Liver (tissue), 8 donors: ENCODE measurements at regions not wholly inside any gene's neighbourhood (a gene's known extent, or its start where the extent isn't known, plus 50 kb on each side); places are given as distances from the start of the nearest gene placed in this dataset.

ENCODE experiments used
- DNase-seq: peaks from one replicate; pipeline ENCODE4 v3.0.0-alpha.2; 2017; ENCODE audit warnings: low spot score
- H3K27ac ChIP-seq, 2 donors: one replicate each; pipeline ENCODE4 v1.7.0; 2013; ENCODE audit warnings: inconsistent platforms in 2 of 2, low read length in 2 of 2, control low read depth in 1 of 2, low read depth in 1 of 2, mild to moderate bottlenecking in 1 of 2
- H3K27me3 ChIP-seq, 4 donors: one replicate each; pipeline versions ENCODE4 v1.6.1 to v1.7.0; 2013; ENCODE audit warnings: low read length in 3 of 4, inconsistent platforms in 1 of 4, mild to moderate bottlenecking in 1 of 4, moderate library complexity in 1 of 4; ENCODE audit not compliant: control insufficient read depth in 4 of 4, insufficient read depth in 4 of 4
- H3K36me3 ChIP-seq, 4 donors: one replicate each; pipeline versions ENCODE4 v1.6.1 to v1.7.0; 2013; ENCODE audit warnings: low read length in 3 of 4, mild to moderate bottlenecking in 3 of 4, low read depth in 1 of 4, moderate library complexity in 1 of 4; ENCODE audit not compliant: control insufficient read depth in 4 of 4, insufficient read depth in 3 of 4
- H3K4me1 ChIP-seq, 4 donors: one replicate each; pipeline versions ENCODE4 v1.6.1 to v1.7.0; 2013; ENCODE audit warnings: low read length in 3 of 4, mild to moderate bottlenecking in 3 of 4, moderate library complexity in 1 of 4; ENCODE audit not compliant: control insufficient read depth in 4 of 4, insufficient read depth in 4 of 4
- H3K4me3 ChIP-seq, 3 donors: one replicate each; pipeline versions ENCODE4 v1.6.1 to v1.7.0; 2013; ENCODE audit warnings: low read length in 3 of 3, control low read depth in 1 of 3, low read depth in 1 of 3, mild to moderate bottlenecking in 1 of 3
- H3K9ac ChIP-seq, 2 donors: one replicate each; pipeline ENCODE4 v1.7.0; 2013; ENCODE audit warnings: low read length in 2 of 2, mild to moderate bottlenecking in 2 of 2, moderate library complexity in 2 of 2, control low read depth in 1 of 2, low read depth in 1 of 2
- H3K9me3 ChIP-seq, 4 donors: one replicate each; pipeline versions ENCODE4 v1.6.1 to v1.7.0; 2013; ENCODE audit warnings: low read length in 3 of 4; ENCODE audit not compliant: control insufficient read depth in 4 of 4
- EGR1 ChIP-seq, 2 donors: IDR thresholded peaks; 2 replicates each; pipeline ENCODE4 v1.6.1; 2016 to 2018; ENCODE audit warnings: antibody characterized with exemption in 2 of 2, low read depth in 2 of 2
- FOXA1 ChIP-seq: IDR thresholded peaks from 2 replicates; pipeline ENCODE4 v1.6.1; 2016; ENCODE audit warnings: antibody characterized with exemption
- FOXA2 ChIP-seq: IDR thresholded peaks from 2 replicates; pipeline ENCODE4 v1.6.1; 2016; ENCODE audit warnings: antibody characterized with exemption
- GABPA ChIP-seq, 2 donors: IDR thresholded peaks in 1 of 2; conservative IDR thresholded peaks in 1 of 2; 2 replicates each; pipeline ENCODE4 v1.6.1; 2016; ENCODE audit warnings: antibody characterized with exemption in 2 of 2, mild to moderate bottlenecking in 1 of 2, moderate library complexity in 1 of 2
- HNF4A ChIP-seq, 2 donors: conservative IDR thresholded peaks; 2 replicates each; pipeline ENCODE4 v1.6.1; 2016; ENCODE audit warnings: antibody characterized with exemption in 2 of 2, mild to moderate bottlenecking in 2 of 2
- HNF4G ChIP-seq: IDR thresholded peaks from 2 replicates; pipeline ENCODE4 v1.6.1; 2016; ENCODE audit warnings: antibody characterized with exemption
- JUND ChIP-seq, 2 donors: IDR thresholded peaks; 2 replicates each; pipeline ENCODE4 v1.6.1; 2016; ENCODE audit warnings: antibody characterized with exemption in 2 of 2
- NR2F2 ChIP-seq: IDR thresholded peaks from 2 replicates; pipeline ENCODE4 v1.6.1; 2016; ENCODE audit warnings: antibody characterized with exemption
- RAD21 ChIP-seq, 2 donors: IDR thresholded peaks; 2 replicates each; pipeline ENCODE4 v1.6.1; 2016; ENCODE audit warnings: antibody characterized with exemption in 2 of 2, mild to moderate bottlenecking in 2 of 2
- RXRA ChIP-seq, 2 donors: IDR thresholded peaks; 2 replicates each; pipeline ENCODE4 v1.6.1; 2017 to 2018; ENCODE audit warnings: antibody characterized with exemption in 2 of 2, mild to moderate bottlenecking in 1 of 2
- SP1 ChIP-seq: IDR thresholded peaks from 2 replicates; pipeline ENCODE4 v1.6.1; 2018; ENCODE audit warnings: antibody characterized with exemption, mild to moderate bottlenecking
- TAF1 ChIP-seq: conservative IDR thresholded peaks from 2 replicates; pipeline ENCODE4 v1.6.1; 2016; ENCODE audit warnings: antibody characterized with exemption, mild to moderate bottlenecking
- YY1 ChIP-seq: IDR thresholded peaks from 2 replicates; pipeline ENCODE4 v1.6.1; 2016; ENCODE audit warnings: antibody characterized with exemption, mild to moderate bottlenecking
- WGBS: extraction: QIAGEN DNeasy Blood & Tissue Kit; methylation state at CpG from one replicate; pipeline ENCODE4 v1.1.7; 2013; 5-methylcytosine and 5-hydroxymethylcytosine counted together
- TF ChIP-seq, protein P1 (sequence below): fragments of 150-350 bp; IDR thresholded peaks from 2 replicates; pipeline ENCODE4 v1.5.1; 2017; ENCODE audit warnings: improper control_type of control experiment, low read depth, low read length; ENCODE audit not compliant: missing input control
- TF ChIP-seq, protein P2 (sequence below): IDR thresholded peaks from 2 replicates; pipeline ENCODE4 v1.6.1; 2016; ENCODE audit warnings: antibody characterized with exemption
- TF ChIP-seq, protein P3 (sequence below): IDR thresholded peaks from 2 replicates; pipeline ENCODE4 v1.6.1; 2016; ENCODE audit warnings: antibody characterized with exemption
- TF ChIP-seq, protein P4 (sequence below): IDR thresholded peaks from 2 replicates; pipeline ENCODE4 v1.6.1; 2016; ENCODE audit warnings: antibody characterized with exemption
- TF ChIP-seq, protein P5 (sequence below): IDR thresholded peaks from 2 replicates; pipeline ENCODE4 v1.6.1; 2016; ENCODE audit warnings: antibody characterized with exemption, mild to moderate bottlenecking
- donor health status: healthy.
- donor health status: healthy.
- donor health status: healthy.
- donor health status: healthy.
- donor health status: healthy.

DNA sequence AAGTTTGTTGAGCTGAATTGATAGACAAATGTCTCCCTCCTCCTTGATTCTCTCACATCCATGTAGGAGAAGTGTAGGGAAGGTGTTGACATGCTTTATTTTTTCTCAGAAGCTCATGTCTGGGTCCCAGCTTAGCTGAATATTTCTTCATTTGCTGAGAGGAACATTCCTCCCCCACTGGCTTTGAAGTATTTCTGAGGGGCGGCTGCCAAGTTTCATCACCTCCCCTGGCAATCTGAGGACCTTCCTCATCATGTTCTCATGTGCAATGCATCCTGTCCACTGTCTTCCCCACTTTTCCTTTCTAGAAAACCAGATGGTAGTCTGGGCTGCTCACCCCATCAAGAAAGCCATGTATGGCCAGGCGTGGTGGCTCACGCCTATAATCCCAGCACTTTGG lies 168.9 kb upstream of the RGMA start:
- Histone ChIP-seq H3K9me3 (no peaks in the 10 kb centered on the region), H3K36me3 (no peaks in the 10 kb centered on the region), H3K9ac (no peak overlapping the region), H3K27me3 (no peaks in the 10 kb centered on the region), H3K4me1 (no peaks in the 10 kb centered on the region), H3K27ac (no peak overlapping the region), H3K4me3 (no peak overlapping the region)
- DNase-seq = no peak
- WGBS = 70% methylated on average over 3 of the region's 3 CpGs
- TF ChIP-seq RAD21 (IDR thresholded peaks at IDR 0.05) = no peak
- TF ChIP-seq YY1 = no peak
- TF ChIP-seq, protein P1, sequence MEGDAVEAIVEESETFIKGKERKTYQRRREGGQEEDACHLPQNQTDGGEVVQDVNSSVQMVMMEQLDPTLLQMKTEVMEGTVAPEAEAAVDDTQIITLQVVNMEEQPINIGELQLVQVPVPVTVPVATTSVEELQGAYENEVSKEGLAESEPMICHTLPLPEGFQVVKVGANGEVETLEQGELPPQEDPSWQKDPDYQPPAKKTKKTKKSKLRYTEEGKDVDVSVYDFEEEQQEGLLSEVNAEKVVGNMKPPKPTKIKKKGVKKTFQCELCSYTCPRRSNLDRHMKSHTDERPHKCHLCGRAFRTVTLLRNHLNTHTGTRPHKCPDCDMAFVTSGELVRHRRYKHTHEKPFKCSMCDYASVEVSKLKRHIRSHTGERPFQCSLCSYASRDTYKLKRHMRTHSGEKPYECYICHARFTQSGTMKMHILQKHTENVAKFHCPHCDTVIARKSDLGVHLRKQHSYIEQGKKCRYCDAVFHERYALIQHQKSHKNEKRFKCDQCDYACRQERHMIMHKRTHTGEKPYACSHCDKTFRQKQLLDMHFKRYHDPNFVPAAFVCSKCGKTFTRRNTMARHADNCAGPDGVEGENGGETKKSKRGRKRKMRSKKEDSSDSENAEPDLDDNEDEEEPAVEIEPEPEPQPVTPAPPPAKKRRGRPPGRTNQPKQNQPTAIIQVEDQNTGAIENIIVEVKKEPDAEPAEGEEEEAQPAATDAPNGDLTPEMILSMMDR = no peak

DNA sequence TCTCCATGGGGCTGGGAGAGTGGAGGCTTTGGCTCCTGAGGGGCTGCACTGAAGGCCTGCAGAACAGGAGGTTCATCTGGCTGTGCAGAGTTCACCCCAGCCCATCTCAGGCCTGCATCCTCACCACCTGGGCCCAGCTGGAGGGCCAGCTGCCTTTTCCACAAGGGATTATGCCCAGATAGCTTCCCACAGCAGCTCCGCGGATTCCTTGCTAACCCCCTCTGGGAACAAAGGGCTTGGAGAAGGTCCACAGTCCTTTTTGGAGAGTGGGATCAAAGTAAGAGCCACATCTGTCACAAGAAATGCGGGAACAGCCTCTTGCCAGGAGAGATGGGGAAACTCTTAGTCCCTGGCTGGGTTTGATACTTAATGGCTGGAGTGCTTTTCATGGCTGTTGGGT lies 164.7 kb upstream of the RGMA start:
- TF ChIP-seq TAF1 = no peak
- TF ChIP-seq, protein P2, sequence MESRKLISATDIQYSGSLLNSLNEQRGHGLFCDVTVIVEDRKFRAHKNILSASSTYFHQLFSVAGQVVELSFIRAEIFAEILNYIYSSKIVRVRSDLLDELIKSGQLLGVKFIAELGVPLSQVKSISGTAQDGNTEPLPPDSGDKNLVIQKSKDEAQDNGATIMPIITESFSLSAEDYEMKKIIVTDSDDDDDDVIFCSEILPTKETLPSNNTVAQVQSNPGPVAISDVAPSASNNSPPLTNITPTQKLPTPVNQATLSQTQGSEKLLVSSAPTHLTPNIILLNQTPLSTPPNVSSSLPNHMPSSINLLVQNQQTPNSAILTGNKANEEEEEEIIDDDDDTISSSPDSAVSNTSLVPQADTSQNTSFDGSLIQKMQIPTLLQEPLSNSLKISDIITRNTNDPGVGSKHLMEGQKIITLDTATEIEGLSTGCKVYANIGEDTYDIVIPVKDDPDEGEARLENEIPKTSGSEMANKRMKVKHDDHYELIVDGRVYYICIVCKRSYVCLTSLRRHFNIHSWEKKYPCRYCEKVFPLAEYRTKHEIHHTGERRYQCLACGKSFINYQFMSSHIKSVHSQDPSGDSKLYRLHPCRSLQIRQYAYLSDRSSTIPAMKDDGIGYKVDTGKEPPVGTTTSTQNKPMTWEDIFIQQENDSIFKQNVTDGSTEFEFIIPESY = no peak
- TF ChIP-seq, protein P1 = no peak
- TF ChIP-seq RXRA (IDR thresholded peaks at IDR 0.05) = no peak
- no peak for TF ChIP-seq FOXA2
- no peak for TF ChIP-seq SP1
- TF ChIP-seq, protein P3, sequence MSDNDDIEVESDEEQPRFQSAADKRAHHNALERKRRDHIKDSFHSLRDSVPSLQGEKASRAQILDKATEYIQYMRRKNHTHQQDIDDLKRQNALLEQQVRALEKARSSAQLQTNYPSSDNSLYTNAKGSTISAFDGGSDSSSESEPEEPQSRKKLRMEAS = no peak
- no peak for TF ChIP-seq HNF4A (conservative IDR thresholded peaks at IDR 0.05)
- TF ChIP-seq RAD21 (IDR thresholded peaks at IDR 0.05) = no peak
- no peak for TF ChIP-seq FOXA1
- TF ChIP-seq GABPA (IDR thresholded peaks at IDR 0.05 in 1 of 2, conservative IDR thresholded peaks at IDR 0.05 in 1 of 2) = no peak
- TF ChIP-seq EGR1 (IDR thresholded peaks at IDR 0.05; ENCODE audit: low read depth in 2 of 2) = no peak
- no peak for TF ChIP-seq NR2F2
- TF ChIP-seq, protein P4, sequence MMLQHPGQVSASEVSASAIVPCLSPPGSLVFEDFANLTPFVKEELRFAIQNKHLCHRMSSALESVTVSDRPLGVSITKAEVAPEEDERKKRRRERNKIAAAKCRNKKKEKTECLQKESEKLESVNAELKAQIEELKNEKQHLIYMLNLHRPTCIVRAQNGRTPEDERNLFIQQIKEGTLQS = no peak
- no peak for TF ChIP-seq YY1
- no peak for TF ChIP-seq HNF4G
- TF ChIP-seq, protein P5, sequence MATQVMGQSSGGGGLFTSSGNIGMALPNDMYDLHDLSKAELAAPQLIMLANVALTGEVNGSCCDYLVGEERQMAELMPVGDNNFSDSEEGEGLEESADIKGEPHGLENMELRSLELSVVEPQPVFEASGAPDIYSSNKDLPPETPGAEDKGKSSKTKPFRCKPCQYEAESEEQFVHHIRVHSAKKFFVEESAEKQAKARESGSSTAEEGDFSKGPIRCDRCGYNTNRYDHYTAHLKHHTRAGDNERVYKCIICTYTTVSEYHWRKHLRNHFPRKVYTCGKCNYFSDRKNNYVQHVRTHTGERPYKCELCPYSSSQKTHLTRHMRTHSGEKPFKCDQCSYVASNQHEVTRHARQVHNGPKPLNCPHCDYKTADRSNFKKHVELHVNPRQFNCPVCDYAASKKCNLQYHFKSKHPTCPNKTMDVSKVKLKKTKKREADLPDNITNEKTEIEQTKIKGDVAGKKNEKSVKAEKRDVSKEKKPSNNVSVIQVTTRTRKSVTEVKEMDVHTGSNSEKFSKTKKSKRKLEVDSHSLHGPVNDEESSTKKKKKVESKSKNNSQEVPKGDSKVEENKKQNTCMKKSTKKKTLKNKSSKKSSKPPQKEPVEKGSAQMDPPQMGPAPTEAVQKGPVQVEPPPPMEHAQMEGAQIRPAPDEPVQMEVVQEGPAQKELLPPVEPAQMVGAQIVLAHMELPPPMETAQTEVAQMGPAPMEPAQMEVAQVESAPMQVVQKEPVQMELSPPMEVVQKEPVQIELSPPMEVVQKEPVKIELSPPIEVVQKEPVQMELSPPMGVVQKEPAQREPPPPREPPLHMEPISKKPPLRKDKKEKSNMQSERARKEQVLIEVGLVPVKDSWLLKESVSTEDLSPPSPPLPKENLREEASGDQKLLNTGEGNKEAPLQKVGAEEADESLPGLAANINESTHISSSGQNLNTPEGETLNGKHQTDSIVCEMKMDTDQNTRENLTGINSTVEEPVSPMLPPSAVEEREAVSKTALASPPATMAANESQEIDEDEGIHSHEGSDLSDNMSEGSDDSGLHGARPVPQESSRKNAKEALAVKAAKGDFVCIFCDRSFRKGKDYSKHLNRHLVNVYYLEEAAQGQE = no peak
- no peak for TF ChIP-seq JUND (IDR thresholded peaks at IDR 0.05)
- H3K36me3 ChIP-seq = no peaks in the 10 kb centered on the region
- H3K27ac ChIP-seq = no peak overlapping the region
- WGBS = 71% methylated on average over 3 of the region's 3 CpGs
- no peaks in the 10 kb centered on the region for H3K4me1 ChIP-seq
- H3K9ac ChIP-seq = no peak overlapping the region
- no peak overlapping the region for H3K4me3 ChIP-seq
- no peaks in the 10 kb centered on the region for H3K9me3 ChIP-seq
- H3K27me3 ChIP-seq = no peaks in the 10 kb centered on the region
- DNase-seq = no peak
